Heart right ventricle (tissue), 16 donors: ENCODE measurements at regions not wholly inside any gene's neighbourhood (a gene's known extent, or its start where the extent isn't known, plus 50 kb on each side); places are given as distances from the start of the nearest gene placed in this dataset.

Experiments
- ATAC-seq, 8 donors: fragments of 200-7000 bp; cut with Tn5 transposase; one replicate each; pipeline ENCODE4 v1.9.1; 2020; ENCODE audit warnings: mild to moderate bottlenecking in 8 of 8, moderate library complexity in 8 of 8, moderate number of reproducible peaks in 1 of 8
- DNase-seq, 2 donors: peaks; one replicate each; pipeline ENCODE4 v3.0.0-alpha.2; 2020
- H3K27ac ChIP-seq, 10 donors: fragments of 200-600 bp; sonication (generic) in 2 of 10; one replicate each; pipeline versions ENCODE4 v1.5.0 to v1.8.0; 2020 to 2022; ENCODE audit warnings: mild to moderate bottlenecking in 3 of 10
- H3K27me3 ChIP-seq, 7 donors: fragments of 200-600 bp; one replicate each; pipeline ENCODE4 v1.8.0; 2021 to 2022; ENCODE audit warnings: mild to moderate bottlenecking in 2 of 7
- H3K36me3 ChIP-seq, 9 donors: fragments of 200-600 bp; sonication (generic) in 1 of 9; one replicate each; pipeline versions ENCODE4 v1.5.0 to v1.8.0; 2020 to 2022; ENCODE audit warnings: mild to moderate bottlenecking in 2 of 9
- H3K4me1 ChIP-seq, 9 donors: fragments of 200-600 bp; sonication (generic) in 1 of 9; one replicate each; pipeline versions ENCODE4 v1.5.0 to v1.8.0; 2020 to 2022; ENCODE audit warnings: mild to moderate bottlenecking in 4 of 9
- H3K4me3 ChIP-seq, 10 donors: fragments of 200-600 bp; sonication (generic) in 2 of 10; one replicate each; pipeline versions ENCODE4 v1.5.0 to v1.8.0; 2020 to 2022; ENCODE audit warnings: mild to moderate bottlenecking in 7 of 10, moderate library complexity in 2 of 10
- H3K9me3 ChIP-seq, 11 donors: fragments of 200-600 bp in 10 of 11; sonication (generic) in 2 of 11; one replicate each; pipeline versions ENCODE4 v1.5.0 to v1.8.0; 2013 to 2022; ENCODE audit warnings: mild to moderate bottlenecking in 2 of 11, control low read depth in 1 of 11, moderate library complexity in 1 of 11
- WGBS, 2 donors: extraction: QIAGEN DNeasy Blood & Tissue Kit; methylation state at CpG; one replicate each; pipeline ENCODE4 v1.1.7; 2013; ENCODE audit warnings: inconsistent platforms in 1 of 2; 5-methylcytosine and 5-hydroxymethylcytosine counted together
- intact Hi-C, 10 donors: fragments of 100-400 bp; cut with DNase I; formaldehyde crosslinking; loops; one replicate each; pipeline versions ENCODE4 v1.11.1 to v1.14.2; 2022
- TF ChIP-seq, protein P1 (sequence below), 9 donors: fragments of 200-600 bp; sonication (generic) in 2 of 9; IDR thresholded peaks; one replicate each; pipeline versions ENCODE4 v1.5.0 to v1.8.0; 2021 to 2022; ENCODE audit warnings: antibody characterized with exemption in 9 of 9, mild to moderate bottlenecking in 5 of 9, moderate library complexity in 1 of 9
- donor health status: Arrhythmogenic right ventricular cardiomyopathy.
- donor health status: ischemic (EF 13 %, LVEDD 7.1; RV severe dilation, severe dysfunction).
- donor health status: healthy with polysubstance abuse.
- donor health status: DM: no; HTN: yes; CAD: no.
- donor health status: DM: no; HTN: no; CAD: no.
- donor health status: ischemic (EF 25% LVEDD 6.9; RV normal size, moderate dysfunction).
- donor health status: ischemic (EF 25% LVEDD 5.7; RV mildly dilated, moderate dysfunction).
- donor health status: healthy.
- donor health status: DM: yes; HTN: yes; CAD: no.
- donor health status: Ischemic cardiomyopathy.
- donor health status: ischemic (EF 35%, LVEDD 5.7; RV mildly dilated, moderate dysfunction).
- donor health status: nonischemic (EF 11% LVEDD 7.7; RV severe dilation, severe dysfunction).
- donor health status: DM: yes; HTN: yes; CAD: no.
- donor health status: PGD.
- donor health status: ischemic (EF 29% LVEDD 5.4; RV normal size, mild dysfunction).
- donor health status: nonischemic (EF 23%, LVEDD 6.1; RV moderate dilation, normal function).

DNA sequence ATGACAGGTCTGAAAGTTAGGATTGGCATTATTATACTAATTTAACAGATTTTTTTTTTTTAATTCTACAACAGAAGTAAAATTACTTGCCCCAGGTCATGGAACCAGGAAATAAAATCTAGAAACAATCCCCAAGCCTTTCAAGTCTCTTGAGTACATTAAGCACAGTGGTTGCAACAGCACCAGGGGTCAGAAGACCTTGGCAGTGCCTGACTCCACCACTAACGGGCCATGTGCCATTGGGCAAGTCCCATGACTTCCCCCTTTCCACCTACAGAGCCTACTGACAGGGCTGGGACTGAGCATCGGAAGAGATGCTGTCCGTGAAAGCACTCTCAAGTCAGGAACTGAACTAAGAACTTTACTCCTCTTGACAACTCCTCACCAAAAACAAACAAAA, 98.6 kb upstream of the AKIP1 start:
- ATAC-seq = peak in 1 of 8 donors; percentile 36
- WGBS, 2 donors = 61 to 89% methylated on average over 3 of the region's 3 CpGs
- Histone ChIP-seq H3K36me3 (no peaks in the 10 kb centered on the region), H3K27me3 (no peaks in the 10 kb centered on the region), H3K4me3 (no peak overlapping the region), H3K9me3 (no peaks in the 10 kb centered on the region), H3K27ac (peak overlapping the region in 4 of 10 donors; percentile 8 to 34 (median 21)), H3K4me1 (peaks cover 9 to 78% (median 44%) of the 10 kb centered on the region in 9 donors)
- TF ChIP-seq, protein P1, sequence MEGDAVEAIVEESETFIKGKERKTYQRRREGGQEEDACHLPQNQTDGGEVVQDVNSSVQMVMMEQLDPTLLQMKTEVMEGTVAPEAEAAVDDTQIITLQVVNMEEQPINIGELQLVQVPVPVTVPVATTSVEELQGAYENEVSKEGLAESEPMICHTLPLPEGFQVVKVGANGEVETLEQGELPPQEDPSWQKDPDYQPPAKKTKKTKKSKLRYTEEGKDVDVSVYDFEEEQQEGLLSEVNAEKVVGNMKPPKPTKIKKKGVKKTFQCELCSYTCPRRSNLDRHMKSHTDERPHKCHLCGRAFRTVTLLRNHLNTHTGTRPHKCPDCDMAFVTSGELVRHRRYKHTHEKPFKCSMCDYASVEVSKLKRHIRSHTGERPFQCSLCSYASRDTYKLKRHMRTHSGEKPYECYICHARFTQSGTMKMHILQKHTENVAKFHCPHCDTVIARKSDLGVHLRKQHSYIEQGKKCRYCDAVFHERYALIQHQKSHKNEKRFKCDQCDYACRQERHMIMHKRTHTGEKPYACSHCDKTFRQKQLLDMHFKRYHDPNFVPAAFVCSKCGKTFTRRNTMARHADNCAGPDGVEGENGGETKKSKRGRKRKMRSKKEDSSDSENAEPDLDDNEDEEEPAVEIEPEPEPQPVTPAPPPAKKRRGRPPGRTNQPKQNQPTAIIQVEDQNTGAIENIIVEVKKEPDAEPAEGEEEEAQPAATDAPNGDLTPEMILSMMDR (IDR thresholded peaks at IDR 0.05) = no peak
- intact Hi-C loops = loop anchor here (2.0 to 10.0 kb wide), 10 partner anchors 60 to 208 kb away; partner anchors contain the start of genes RPL27A (in 4 of the 10), TRIM66 (in 4 of the 10) and AKIP1 (in 1 of the 10)
- no peak for DNase-seq

DNA sequence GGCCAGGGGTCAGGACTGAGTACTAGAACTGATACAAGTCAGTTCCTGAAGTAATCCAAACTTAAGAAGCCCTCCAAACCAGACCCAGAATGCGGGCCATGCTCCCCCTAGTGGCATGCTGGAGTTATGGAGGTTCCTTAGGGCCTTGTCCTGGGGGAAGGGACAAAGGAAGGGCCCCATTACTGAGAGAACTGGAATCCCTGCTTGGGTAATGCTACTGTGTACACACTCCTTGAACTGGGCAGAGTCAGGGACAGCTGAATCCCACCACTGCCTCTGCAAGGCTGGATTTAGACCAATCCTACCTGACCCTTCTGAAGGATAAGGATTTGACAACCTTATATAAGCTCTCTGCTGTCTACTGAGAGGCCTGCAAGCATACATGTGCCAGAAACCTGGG, 97.3 kb upstream of the AKIP1 start:
- 15 to 19% methylated on average over 1 of the region's 1 CpG for WGBS, 2 donors
- peak; percentile 75 to 81 for DNase-seq

DNA sequence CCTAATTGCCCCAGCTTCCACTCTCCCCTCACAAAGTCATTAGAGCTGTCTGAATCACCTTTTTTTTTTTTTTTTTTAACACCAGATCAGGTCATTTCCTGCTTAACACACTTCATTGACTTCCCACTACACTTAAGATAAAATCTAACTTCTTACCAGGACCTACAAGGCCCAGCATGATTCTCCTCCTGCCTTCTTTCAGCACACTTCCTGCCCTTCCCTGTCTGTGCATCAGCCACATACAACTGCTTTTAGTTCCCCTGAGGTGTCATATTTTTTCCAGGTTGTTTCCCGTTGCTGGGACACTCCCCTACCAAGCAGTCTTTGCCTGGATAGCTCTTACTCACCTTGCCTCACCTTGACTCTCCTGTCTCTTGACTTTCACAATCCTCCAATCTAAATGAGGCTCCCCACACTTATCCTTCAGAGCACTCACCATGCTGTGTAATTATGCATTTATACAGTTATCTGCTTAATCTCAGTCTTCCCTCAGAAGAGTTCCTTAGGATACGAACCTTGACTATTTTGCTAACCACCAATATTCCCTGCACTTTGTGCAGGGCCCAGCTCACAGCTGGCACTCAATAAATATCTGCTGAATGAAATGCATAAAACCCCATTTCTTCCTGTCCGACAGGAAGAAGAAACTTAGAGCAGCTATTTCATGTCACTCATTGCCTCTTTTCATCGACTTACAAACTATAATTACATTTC, 96.6 kb upstream of the AKIP1 start:
- TF ChIP-seq, protein P1 (IDR thresholded peaks at IDR 0.05) = no peak
- H3K27ac ChIP-seq = peak overlapping the region in 4 of 10 donors; percentile 31 to 63 (median 56)
- H3K9me3 ChIP-seq = no peaks in the 10 kb centered on the region
- intact Hi-C loops = loop anchor here in 9 of 10 donors (5.0 to 10.0 kb wide), 9 partner anchors 58 to 210 kb away; partner anchors contain the start of genes RPL27A (in 2 of the 9), TRIM66 (in 2 of the 9) and AKIP1 (in 1 of the 9)
- no peak overlapping the region for H3K4me3 ChIP-seq
- no peaks in the 10 kb centered on the region for H3K27me3 ChIP-seq
- WGBS, 2 donors = 55 to 59% methylated on average over 4 of the region's 4 CpGs
- ATAC-seq (no peak), DNase-seq (no peak)
- peaks cover 3 to 58% (median 25%) of the 10 kb centered on the region in 9 donors for H3K4me1 ChIP-seq
- no peaks in the 10 kb centered on the region for H3K36me3 ChIP-seq

More for the DNA sequence above, 97.3 kb upstream of the AKIP1 start:
- Histone ChIP-seq H3K4me3 (no peak overlapping the region), H3K27me3 (no peaks in the 10 kb centered on the region), H3K9me3 (no peaks in the 10 kb centered on the region), H3K4me1 (peaks cover 6 to 65% (median 31%) of the 10 kb centered on the region in 9 donors), H3K27ac (peak overlapping the region in 8 of 10 donors; percentile 31 to 63 (median 43)), H3K36me3 (no peaks in the 10 kb centered on the region)
- ATAC-seq = peak; percentile 35 to 61 (median 48)
- intact Hi-C loops = loop anchor here (2.0 to 10.0 kb wide), 10 partner anchors 59 to 209 kb away; partner anchors contain the start of genes RPL27A (in 4 of the 10), TRIM66 (in 4 of the 10) and AKIP1 (in 1 of the 10)
- TF ChIP-seq, protein P1 (IDR thresholded peaks at IDR 0.05) = peak; percentile 63 to 94 (median 88)

DNA sequence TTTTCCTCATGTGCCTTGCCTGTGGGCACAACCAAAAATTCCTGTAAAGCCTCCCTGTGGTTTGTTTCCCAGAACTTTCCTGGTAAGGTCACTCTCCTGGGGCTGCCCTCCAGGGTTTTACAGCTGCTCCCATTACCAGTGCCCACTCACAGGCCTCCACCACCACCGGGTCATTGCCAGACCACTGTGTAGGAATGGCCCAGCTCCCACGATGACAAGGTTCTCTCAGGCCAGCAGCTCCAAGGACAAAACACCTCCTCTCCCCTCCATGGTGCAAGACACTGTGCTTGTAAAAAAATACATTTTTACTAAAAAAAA, 96.1 kb upstream of the AKIP1 start:
- WGBS, 2 donors = 69 to 79% methylated on average over 2 of the region's 2 CpGs
- no peaks in the 10 kb centered on the region for H3K36me3 ChIP-seq
- no peaks in the 10 kb centered on the region for H3K9me3 ChIP-seq
- TF ChIP-seq, protein P1 (IDR thresholded peaks at IDR 0.05) = no peak
- ATAC-seq = no peak
- no peak for DNase-seq
- H3K27me3 ChIP-seq = no peaks in the 10 kb centered on the region
- peak overlapping the region in 1 of 10 donors; percentile 63 for H3K27ac ChIP-seq
- no peak overlapping the region for H3K4me3 ChIP-seq
- intact Hi-C loops = loop anchor here in 9 of 10 donors (5.0 to 10.0 kb wide), 9 partner anchors 57 to 210 kb away; partner anchors contain the start of genes RPL27A (in 2 of the 9), TRIM66 (in 2 of the 9) and AKIP1 (in 1 of the 9)
- peaks cover 3 to 54% (median 20%) of the 10 kb centered on the region in 9 donors for H3K4me1 ChIP-seq
